Activated naive CD8-positive, alpha-beta T cell treated with anti-CD3 and anti-CD28 coated beads, Interleukin-2, amount 50 U/mL, for 16 hours (primary cell): ENCODE measurements at regions not wholly inside any gene's neighbourhood (a gene's known extent, or its start where the extent isn't known, plus 50 kb on each side); places are given as distances from the start of the nearest gene placed in this dataset.

Source experiments
- DNase-seq: peaks from one replicate; pipeline ENCODE4 v3.0.0-alpha.2; 2020; ENCODE audit warnings: low read depth, low spot score

GRCh38 chr3:106745344-106746168 lies 631.7 kb upstream of the CCDC54 start:
- DNase-seq, result no peak

DNA sequence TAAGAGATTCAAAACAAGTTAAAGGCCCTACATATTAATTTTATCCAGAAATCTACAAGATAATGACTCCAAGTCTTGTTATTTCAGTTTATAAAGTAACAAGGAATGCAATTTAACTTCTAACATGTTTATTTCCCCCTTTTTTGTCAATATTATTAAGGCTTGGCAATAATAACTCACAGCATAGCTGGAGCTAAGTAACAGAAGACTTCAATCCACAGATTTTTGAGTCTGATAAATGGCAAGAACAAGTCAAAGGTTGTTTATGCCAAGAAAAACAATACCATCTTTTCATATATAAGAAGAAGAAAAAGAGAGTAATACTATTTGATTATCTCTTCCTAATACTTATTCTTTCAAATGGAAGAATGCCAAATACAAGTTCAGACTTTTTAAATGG lies 631.0 kb upstream of the CCDC54 start:
- no peak for DNase-seq

DNA sequence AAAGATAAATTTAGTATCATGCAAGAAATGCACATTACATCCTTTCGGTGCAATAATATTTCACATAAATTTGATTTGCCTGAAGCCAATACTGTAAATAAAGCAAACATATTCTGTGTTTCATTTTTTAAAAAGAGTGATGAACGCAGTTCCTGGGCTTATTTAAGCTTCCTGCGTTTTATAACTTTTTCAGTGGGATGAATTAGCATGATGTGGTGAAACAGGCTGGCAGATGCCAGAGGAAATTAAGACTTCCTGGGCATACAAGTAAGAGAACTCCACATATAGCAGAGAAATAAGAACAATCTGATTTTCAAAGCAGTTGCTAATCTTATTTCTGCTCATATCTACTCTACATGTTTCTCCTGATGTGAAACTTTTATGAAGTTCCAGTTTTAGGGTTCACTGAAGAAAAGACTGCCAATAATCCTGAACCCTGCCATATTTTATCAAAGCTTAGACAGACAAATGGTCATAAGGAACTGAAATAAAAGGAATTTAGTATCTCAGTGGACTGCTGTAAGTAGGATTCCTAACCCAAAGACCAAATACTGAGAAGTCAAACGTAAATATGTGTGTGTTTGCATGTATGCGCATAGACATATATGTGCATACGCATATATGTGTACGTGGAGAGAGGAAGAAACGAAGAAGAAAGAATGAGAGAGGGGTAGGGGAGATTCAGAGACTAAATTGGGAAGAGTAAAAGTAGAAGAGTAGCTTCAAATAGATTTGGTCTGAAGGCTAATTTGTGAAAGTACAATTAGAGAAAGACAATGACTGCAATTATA lies 628.6 kb upstream of the CCDC54 start:
- DNase-seq, result no peak

GRCh38 chr3:106750092-106750491 lies 627.1 kb upstream of the CCDC54 start:
- DNase-seq, result no peak

GRCh38 chr3:106755336-106755735 lies 621.9 kb upstream of the CCDC54 start:
- no peak for DNase-seq

DNA sequence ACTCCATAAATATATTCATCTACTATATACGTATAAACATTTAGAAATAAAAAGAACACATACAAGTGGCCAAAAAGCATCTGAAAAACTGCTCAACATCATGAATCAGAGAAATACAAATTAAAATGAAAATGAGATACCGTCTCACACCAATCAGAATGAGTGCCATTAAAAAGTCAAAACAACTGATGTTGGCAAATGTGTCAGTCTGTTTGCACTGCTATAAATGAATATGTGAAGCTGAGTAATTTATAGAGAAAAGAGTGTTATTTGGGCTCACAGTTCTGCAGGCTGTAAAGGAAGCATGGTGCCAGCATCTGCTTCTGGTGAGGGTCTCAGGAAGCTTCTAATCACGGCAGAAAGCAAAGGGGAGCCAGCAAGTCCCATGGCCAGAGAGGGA lies 620.3 kb upstream of the CCDC54 start:
- no peak for DNase-seq

DNA sequence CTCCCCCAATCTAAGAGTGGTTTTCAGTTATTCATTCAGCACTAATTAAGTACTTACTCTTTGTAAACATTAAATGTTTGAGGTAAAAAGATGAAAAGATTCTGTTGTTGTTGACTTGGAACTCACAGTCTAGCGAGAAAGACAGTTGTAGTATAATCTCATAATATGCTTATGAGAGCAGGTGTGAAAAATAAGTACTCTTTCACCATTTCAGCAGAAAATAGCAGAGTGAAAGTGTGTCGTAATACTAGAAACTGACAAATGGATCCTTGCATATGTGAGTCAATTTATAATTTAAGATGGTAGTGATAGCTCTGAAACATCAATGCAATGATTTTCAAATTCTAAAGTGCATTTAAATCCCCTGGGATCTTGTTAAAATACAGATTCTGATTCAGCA lies 618.8 kb upstream of the CCDC54 start:
- no peak for DNase-seq

- DNase-seq, result no peak
Measured at GRCh38 chr3:106759731-106760130, 617.5 kb upstream of the CCDC54 start.

DNA sequence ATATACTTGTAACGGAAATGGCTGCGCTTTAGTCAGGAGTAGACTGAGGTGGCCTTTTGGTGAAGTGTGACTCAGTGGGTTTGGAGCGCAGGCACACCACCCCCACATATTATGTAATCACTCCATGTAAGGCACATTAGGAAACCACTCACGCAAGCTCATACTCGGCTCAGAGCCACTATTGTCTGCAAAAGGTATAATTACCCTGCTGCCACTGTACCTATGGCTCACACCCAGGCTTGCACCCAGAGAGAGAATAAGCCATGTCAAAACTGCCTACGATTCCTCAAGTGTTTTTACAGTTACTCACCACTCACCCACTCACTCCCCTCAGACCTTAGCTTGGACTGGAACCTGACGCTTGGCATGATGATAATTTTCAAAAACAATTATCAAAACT lies 611.9 kb upstream of the CCDC54 start:
- no peak for DNase-seq

- DNase-seq, result no peak
Measured at GRCh38 chr3:106768941-106769480, 608.2 kb upstream of the CCDC54 start.

DNA sequence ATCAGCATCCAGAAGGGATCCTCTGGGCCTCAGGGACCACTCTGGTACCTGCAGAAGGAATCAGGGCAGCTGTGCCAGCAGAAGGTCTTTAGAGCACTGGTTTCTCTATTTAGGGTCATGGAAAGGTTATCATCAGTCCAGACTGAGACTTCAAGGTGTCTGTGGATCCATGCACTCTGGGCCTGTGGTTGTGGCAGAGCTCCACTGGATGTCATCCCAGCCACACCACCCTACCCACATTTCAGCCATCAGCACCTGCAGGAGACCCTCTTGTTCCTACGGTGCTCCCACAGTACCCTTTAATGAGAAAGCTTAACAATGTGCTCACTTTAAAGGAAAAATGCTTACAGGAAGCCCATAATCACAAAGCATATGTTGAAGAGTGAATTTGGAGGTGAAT lies 603.4 kb upstream of the CCDC54 start:
- no peak for DNase-seq

- no peak for DNase-seq
Measured at GRCh38 chr3:106783231-106783630, 594.0 kb upstream of the CCDC54 start.

DNA sequence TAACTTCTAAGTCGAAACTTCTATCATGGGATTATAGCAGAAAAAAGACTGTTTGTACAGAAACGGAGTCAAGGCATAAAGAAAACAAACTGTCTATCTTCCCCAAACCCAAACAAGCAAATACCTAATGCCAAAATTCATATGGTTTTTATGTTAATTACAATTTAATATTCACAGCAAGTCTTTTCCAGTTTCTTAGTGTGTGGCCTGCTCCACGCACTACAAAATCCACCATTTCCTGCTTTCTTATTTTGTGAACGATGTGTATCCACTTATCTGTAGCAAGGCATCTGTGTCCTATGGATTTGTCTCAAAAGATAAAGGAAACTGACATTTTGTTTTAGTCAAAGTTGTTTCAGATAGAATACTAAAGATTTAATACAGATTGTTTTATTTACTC lies 588.0 kb upstream of the CCDC54 start:
- DNase-seq, result no peak

DNA sequence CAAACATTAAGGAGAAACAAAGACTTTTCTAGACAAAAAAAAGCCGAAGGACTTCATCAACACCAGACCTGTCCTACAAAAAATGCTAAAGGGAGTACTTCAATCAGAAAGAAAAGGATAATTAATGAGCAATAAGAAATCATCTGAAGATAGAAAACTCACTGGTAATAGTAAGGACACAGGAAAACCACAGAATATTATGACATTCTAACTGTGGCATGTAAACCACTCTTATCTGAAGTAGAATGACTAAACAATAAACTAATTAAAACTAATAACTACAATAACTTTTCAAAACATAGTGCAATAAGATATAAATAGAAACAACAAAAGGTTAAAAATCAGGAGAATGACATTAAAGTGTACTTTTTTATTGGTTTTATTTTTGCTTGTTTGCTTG lies 584.5 kb upstream of the CCDC54 start:
- no peak for DNase-seq

DNA sequence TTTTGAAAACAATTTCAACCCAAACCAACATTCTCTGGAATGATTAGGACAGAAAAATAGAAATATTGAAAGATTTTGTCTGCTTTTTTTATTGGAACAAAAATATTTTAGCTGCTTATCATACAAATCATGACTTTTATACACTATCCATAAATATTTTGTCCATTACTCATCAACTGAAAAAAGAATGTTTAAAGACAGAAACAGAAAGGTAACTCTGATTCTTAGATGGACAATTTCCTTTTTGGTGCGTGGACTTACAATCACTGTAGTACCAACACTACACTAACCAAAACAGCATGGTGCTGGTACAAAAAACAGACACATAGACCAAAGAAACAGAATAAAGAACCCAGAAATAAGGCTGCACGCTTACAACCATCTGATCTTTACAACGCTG lies 582.8 kb upstream of the CCDC54 start:
- DNase-seq, result no peak

GRCh38 chr3:106795553-106795952 lies 581.7 kb upstream of the CCDC54 start:
- no peak for DNase-seq

- no peak for DNase-seq
Measured at GRCh38 chr3:106797461-106797860, 579.8 kb upstream of the CCDC54 start.

GRCh38 chr3:106805625-106806024 lies 571.6 kb upstream of the CCDC54 start:
- no peak for DNase-seq

DNA sequence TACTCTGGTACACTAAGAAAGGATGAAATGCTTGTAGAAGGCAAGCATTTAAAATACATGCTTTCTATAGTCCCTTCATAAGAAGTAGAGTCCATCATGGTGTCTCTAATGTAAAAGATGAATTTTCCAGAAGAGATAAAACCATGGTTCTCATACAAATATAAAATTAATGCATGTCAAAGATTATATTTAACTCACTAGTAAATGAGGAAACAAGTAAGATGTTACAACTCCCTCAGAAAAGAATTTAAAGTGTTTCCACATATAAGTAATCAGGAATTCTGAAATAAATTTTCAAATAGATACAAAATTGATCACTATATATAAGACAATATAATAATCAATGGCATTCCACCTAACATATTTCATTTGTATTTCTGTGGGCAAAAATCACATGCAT lies 570.3 kb upstream of the CCDC54 start:
- no peak for DNase-seq

GRCh38 chr3:106809041-106809440 lies 568.2 kb upstream of the CCDC54 start:
- no peak for DNase-seq

DNA sequence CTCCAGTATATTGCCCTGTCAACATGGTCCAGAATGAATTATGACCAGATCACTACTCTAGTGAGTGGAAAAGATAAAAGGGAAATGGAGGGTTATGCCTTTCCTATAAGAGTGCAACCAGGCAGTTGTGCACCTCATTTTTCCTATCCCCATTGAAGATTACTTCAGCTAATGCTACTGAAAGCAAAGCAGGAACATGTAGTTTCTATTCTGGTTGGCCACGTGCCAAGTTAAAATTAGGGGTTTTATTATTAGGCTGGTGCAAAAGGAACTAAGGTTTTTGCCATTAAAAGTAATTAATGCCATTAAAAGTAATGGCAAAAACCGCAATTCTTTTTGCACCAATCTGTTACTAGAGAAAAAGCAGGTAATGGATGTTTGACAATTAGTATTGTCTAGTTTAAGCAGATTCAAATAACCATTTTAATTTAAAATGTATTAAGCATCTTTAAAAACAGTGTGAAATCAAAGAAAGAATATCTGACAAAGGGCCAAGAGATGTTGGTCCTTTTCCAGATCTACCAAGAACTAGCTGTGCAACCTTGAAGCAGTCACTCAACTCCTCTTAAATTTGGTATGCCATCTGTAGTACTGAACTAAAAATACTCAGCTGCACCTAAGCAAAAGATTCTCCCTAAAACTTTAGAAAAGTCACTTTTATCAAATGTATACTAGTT lies 567.5 kb upstream of the CCDC54 start:
- DNase-seq, result no peak

DNA sequence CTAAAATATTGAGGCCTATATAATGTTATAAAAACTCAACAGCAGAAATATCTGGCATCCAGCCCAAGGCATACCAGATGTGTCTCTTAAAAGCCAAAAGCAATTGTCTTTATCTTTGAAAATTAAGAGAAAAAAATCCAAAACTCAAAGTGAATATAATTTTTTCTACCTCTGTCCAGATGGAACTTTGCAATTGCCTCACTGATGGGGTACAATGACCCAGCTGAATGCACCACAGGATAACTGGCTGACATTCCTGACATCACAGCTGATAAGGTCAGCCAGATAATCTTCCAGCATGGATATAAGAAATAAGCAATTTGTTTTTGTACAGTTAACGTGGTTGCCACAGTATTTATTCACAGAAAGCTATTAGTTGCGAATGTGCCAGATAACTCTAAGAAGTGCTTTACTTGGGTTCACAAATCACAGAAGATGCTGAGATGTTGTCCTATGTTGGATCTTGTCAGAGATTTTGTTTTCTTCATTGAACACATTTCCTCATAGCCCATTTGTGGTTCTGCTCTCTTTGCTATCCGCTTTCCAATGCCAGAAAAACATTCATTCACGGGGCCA lies 566.9 kb upstream of the CCDC54 start:
- no peak for DNase-seq
